ENCODE measurements at regions not wholly inside any gene's neighbourhood (a gene's known extent, or its start where the extent isn't known, plus 50 kb on each side); places are given as distances from the start of the nearest gene placed in this dataset.

- no peak for DNase-seq
Observed at GRCh38 chr11:127919206-127920000, 668.0 kb downstream of the ETS1 start.

DNA sequence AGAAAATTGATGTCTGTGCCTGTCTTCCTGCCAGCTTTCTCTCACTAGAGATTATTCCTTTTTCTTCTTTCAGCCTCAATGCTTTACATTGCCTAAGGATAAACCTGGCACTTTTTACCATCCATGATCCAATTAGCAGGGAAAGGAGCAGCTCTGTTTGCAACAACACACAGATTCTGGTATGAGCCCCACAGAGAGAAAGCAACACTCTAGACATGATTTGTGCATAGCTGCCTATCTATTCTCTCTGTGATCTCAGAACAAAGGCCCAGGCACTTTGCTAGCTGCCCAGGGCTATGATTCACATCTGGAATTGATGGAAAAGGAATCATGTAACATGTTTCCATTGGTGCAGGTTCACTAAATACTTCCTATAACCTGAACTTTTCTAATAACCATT, 685.0 kb downstream of the ETS1 start:
- no peak for DNase-seq

- DNase-seq = no peak
Observed at GRCh38 chr11:127898422-127899365, 688.7 kb downstream of the ETS1 start.

DNA sequence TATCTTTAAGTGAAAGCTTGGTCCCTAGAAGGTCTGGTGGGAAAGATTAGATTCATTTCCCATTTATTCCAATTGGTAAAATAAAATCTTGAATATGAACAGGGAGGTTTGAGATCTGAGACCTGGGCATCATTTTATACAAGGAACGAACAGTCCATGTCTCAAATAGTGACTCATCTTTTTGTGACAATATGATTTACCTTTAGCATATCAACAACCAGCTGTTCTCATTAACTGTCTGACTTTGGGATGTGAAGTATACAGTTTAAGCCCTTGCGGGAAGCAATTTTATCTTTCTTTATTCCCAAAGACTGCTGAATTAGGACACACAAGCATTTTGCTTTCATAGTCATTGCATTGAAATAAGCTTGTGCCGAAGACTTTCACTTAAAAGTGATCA, 691.6 kb downstream of the ETS1 start:
- no peak for DNase-seq

- DNase-seq = no peak
Observed at GRCh38 chr11:127894316-127894715, 693.0 kb downstream of the ETS1 start.

- no peak for DNase-seq
Observed at GRCh38 chr11:127890030-127890615, 697.2 kb downstream of the ETS1 start.

- no peak for DNase-seq
Observed at GRCh38 chr11:127888386-127888785, 699.0 kb downstream of the ETS1 start.

DNA sequence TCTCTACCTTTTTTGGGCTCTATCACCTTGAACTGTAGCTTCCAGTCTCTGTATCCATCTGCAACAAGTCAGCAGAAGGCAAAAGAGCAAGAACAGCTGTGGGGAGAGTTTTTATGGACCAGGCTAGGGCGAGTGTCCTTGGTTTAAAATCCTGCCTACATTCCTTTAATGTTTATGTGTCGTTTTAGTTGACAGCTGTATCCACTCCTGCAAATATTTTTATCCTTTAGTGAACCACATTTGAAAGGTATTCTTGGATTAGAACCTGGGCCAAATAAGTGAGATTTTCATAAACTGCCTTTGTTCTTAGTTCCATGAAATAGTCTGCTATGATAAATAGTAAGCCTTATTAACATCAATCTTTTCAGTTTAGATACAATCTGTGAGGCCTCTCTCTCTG, 712.2 kb downstream of the ETS1 start:
- no peak for DNase-seq

DNA sequence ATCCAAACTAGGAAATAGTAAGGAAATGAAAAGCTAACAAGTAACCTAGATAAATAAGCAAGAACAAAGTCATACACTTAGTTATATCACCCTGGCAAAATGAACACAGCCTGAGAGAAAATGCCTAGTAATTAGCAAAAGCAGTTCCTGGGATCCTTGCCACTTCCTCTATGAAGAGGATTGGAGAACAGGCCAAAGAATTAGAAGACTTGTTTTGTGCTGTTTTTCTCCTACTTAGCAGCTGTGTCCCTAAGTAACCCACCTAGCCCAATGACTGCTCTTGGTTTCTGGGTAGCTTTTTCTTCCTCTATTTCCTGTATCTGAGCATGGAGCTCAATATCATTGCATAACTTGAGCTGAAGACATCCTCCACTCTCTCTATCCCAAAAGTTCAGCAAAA, 713.9 kb downstream of the ETS1 start:
- no peak for DNase-seq

GRCh38 chr11:127866109-127866508, 721.2 kb downstream of the ETS1 start:
- DNase-seq = no peak

GRCh38 chr11:127864861-127865260, 722.5 kb downstream of the ETS1 start:
- no peak for DNase-seq

GRCh38 chr11:127862406-127862805, 725.0 kb downstream of the ETS1 start:
- no peak for DNase-seq

DNA sequence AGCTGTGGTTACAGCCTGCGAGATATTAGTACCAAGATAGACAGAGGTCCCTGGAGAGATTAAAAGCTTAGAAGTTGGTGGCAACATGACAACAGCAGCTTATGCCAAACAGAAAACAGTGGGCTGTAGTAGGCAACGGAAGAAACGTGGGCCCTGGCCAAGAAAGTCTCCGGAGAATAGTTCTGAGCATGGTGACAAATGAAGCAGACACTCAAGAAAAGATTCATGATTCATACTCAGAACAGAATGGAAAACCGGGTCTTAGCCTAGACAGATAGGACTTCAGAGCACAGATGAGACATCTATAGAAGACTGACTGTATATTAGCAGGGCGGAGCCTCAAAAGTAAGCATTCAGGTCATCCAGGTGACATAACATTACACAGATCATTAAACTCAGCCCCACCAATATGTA, 727.4 kb downstream of the ETS1 start:
- no peak for DNase-seq

GRCh38 chr11:127844876-127845275, 742.5 kb downstream of the ETS1 start:
- no peak for DNase-seq

DNA sequence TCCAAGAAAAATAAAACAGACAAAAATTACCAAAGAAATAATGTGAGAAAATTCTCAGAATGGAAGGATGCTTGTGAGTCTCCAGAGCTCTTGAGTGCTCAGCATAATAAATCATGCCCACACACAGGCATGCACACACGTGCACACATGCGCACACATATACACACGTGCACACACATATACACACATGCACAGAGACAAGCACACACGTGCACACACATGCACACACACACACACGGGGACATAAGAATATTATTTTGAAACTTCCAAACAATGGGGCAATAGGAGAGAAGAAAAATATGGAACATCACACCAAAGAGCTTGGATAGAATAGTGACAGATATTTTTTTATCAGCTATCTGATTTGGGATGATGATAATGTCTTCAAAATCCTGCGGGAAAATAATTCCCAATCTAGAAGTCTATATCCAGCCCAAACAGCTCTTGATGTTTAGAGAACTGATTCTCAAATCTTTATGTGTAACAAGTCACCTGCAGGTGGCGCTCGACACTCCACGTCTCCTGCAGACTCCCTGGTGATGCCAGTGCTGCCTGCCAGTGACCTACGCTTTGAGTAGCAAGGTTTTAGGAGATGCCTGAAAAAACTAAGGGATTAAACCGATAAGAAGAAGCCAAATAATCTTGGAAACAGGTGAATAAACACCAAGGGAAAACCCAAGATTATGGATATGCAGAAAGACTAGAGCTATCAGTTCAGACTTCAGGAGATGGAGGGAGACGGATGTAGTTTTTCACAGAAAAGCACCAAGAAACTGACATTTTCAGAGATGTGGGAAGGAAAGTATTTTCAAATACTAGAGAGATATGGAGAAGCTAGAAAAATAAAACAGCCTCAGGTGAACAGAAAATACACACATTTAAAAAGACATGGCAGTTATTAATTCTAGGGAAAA, 743.6 kb downstream of the ETS1 start:
- peak; percentile 61 for DNase-seq

DNA sequence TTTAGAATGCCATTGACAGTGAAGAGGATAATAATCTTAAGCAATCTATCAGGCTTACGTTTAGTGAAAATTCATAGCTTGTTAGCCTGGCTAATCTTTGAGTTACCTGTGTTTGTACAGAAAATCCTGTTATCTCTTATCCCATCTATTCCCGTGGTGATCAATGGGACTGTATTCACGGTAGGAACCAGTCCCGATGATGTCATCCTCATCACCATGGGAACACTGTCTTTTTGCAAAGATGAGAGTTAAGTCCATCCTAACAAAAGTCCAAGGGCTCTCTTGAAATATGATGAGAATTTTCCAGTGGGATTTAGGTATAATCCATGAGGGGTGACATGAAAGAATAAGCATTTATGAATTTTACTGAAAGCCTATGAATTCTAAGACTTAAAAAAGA, 762.2 kb downstream of the ETS1 start:
- no peak for DNase-seq

GRCh38 chr11:127818625-127819024, 768.7 kb downstream of the ETS1 start:
- DNase-seq = no peak

DNA sequence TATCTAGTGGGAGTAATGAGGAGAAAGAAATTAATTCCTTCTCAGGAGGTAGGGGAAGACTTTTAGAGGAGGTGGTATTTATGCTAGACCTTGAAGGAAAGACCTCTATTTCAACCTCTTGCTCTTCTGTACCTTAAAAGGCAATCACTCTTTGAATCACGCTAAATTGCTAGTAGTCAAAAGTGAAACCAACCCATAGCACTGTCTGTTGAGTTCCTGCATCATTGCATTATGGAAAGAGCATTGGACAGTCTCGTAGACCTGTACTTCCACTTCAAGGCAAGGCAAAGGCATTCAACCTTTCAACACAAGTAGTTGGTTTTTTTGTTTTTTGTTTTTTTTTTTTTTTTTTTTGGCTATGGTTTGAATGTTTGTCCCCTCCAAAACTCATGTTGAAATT, 770.4 kb downstream of the ETS1 start:
- no peak for DNase-seq

- DNase-seq = no peak
Observed at GRCh38 chr11:127815331-127815730, 772.0 kb downstream of the ETS1 start.

DNA sequence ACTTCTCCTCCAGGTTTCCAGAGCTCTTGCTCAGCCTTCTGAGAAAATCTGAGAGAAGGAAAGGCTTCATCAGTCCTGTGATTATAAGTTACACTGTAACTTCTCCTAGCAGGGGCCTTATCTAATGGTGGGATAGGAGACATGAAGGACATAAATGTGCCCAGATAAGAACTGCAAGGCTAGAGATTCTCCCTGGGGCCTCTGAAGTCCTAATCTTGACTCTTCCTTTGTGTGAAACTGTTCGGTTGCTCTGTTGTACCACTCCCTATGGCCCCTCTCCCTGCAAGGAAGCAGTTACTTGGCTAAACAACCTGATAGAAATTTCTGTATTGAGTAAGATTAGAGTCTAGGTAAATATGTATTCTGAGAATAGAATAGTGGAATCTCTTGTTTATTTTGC, 780.9 kb downstream of the ETS1 start:
- DNase-seq = no peak

DNA sequence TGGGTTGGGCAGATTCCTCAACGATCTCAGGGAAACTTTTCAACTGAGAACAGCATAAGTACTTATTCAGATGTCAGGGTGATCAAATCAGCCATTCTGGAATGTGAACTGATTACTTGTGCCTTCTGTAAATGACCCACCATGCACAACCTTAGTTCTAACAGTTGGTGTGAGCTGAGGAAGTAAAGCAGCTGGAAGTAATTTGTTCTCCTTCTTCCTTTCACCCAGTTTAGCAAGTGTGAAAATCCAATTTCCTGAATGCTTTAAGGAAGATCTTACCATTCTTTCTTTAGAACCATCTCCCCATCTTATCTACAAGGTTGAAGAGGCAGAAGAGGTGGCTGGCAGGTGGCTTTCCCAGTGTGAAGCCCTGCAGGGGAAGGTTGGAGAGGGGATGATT, 781.6 kb downstream of the ETS1 start:
- no peak for DNase-seq

- DNase-seq = no peak
Observed at GRCh38 chr11:127804747-127805400, 782.5 kb downstream of the ETS1 start.

Measured in activated CD4-positive, CD25-positive, alpha-beta regulatory T cell treated with anti-CD3 and anti-CD28 coated beads, Interleukin-2, amount 50 U/mL, for 72 hours (primary cell).